ENCODE measurements at regions not wholly inside any gene's neighbourhood (a gene's known extent, or its start where the extent isn't known, plus 50 kb on each side); places are given as distances from the start of the nearest gene placed in this dataset.

GRCh38 chr22:46085828-46086576, 64.3 kb upstream of the PPARA start:
- no peak overlapping the region for H3K4me3 ChIP-seq (ENCODE audit: low read depth, low read length)
- DNase-seq (ENCODE audit: low read depth), result no peak
- no peak for TF ChIP-seq CTCF (IDR thresholded peaks at IDR 0.05; ENCODE audit: insufficient read depth, low read depth, low read length, missing control alignments)

GRCh38 chr22:46086577-46087335, 63.6 kb upstream of the PPARA start:
- no peak for TF ChIP-seq CTCF (IDR thresholded peaks at IDR 0.05; ENCODE audit: insufficient read depth, low read depth, low read length, missing control alignments)
- DNase-seq (ENCODE audit: low read depth), result no peak
- no peak overlapping the region for H3K4me3 ChIP-seq (ENCODE audit: low read depth, low read length)

- H3K4me3 ChIP-seq (ENCODE audit: low read depth, low read length), result no peak overlapping the region
Observed at GRCh38 chr22:46087336-46087690, 63.0 kb upstream of the PPARA start.

GRCh38 chr22:46087816-46088277, 62.5 kb upstream of the PPARA start:
- no peak overlapping the region for H3K4me3 ChIP-seq (ENCODE audit: low read depth, low read length)
- no peak for TF ChIP-seq CTCF (IDR thresholded peaks at IDR 0.05; ENCODE audit: insufficient read depth, low read depth, low read length, missing control alignments)
- no peak for DNase-seq (ENCODE audit: low read depth)

More at GRCh38 chr22:46087336-46087690, 63.0 kb upstream of the PPARA start:
- DNase-seq (ENCODE audit: low read depth), result no peak
- TF ChIP-seq CTCF (IDR thresholded peaks at IDR 0.05; ENCODE audit: insufficient read depth, low read depth, low read length, missing control alignments), result no peak

- TF ChIP-seq CTCF (IDR thresholded peaks at IDR 0.05; ENCODE audit: insufficient read depth, low read depth, low read length, missing control alignments), result no peak
- DNase-seq (ENCODE audit: low read depth), result no peak
- H3K4me3 ChIP-seq (ENCODE audit: low read depth, low read length), result no peak overlapping the region
Observed at GRCh38 chr22:46088541-46089311, 61.6 kb upstream of the PPARA start.

GRCh38 chr22:46089426-46090035, 60.8 kb upstream of the PPARA start:
- TF ChIP-seq CTCF (IDR thresholded peaks at IDR 0.05; ENCODE audit: insufficient read depth, low read depth, low read length, missing control alignments), result no peak
- DNase-seq (ENCODE audit: low read depth), result no peak
- no peak overlapping the region for H3K4me3 ChIP-seq (ENCODE audit: low read depth, low read length)
